Prostate gland (tissue), 2 donors: ENCODE measurements at regions not wholly inside any gene's neighbourhood (a gene's known extent, or its start where the extent isn't known, plus 50 kb on each side); places are given as distances from the start of the nearest gene placed in this dataset.

Experiments used
- POLR2A ChIP-seq: fragments of 450-650 bp; IDR thresholded peaks from one replicate; pipeline ENCODE4 v1.6.1; 2016; ENCODE audit warnings: antibody characterized with exemption, mild to moderate bottlenecking
- POLR2AphosphoS5 ChIP-seq: sonication (generic); formaldehyde crosslinking; IDR thresholded peaks from one replicate; pipeline ENCODE4 v1.6.1; 2017; ENCODE audit warnings: antibody characterized with exemption
- TF ChIP-seq, protein P1 (sequence below), 4 experiments: fragments of 200-600 bp in 2 of 4; fragments of 450-650 bp in 2 of 4; sonication (generic) in 2 of 4; IDR thresholded peaks; 1 replicate in 3 of 4; 2 replicates in 1 of 4; pipeline ENCODE4 v1.5.1; 2016 to 2019; ENCODE audit warnings: antibody characterized with exemption in 4 of 4, mild to moderate bottlenecking in 2 of 4, moderate library complexity in 2 of 4

DNA sequence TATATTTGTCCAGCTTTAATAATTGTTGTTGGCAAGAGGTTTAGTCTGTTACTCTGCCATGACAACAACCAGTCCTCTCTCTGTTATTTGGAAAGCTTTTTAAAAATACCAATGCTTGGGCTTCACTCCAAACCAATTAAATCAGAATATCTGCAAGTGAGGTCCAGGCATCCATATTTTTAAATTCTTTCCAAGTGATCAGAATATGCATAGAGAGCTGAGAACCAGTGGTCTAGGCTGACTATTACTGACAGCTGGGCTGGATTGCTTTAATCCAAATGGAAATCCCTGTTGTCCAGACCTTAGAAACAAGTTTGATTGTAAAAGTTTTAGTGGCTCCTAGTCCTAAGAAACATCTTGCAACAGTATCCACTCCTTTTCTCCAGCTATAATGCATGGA, 1059.7 kb upstream of the ACVR2A start:
- TF ChIP-seq, protein P1, sequence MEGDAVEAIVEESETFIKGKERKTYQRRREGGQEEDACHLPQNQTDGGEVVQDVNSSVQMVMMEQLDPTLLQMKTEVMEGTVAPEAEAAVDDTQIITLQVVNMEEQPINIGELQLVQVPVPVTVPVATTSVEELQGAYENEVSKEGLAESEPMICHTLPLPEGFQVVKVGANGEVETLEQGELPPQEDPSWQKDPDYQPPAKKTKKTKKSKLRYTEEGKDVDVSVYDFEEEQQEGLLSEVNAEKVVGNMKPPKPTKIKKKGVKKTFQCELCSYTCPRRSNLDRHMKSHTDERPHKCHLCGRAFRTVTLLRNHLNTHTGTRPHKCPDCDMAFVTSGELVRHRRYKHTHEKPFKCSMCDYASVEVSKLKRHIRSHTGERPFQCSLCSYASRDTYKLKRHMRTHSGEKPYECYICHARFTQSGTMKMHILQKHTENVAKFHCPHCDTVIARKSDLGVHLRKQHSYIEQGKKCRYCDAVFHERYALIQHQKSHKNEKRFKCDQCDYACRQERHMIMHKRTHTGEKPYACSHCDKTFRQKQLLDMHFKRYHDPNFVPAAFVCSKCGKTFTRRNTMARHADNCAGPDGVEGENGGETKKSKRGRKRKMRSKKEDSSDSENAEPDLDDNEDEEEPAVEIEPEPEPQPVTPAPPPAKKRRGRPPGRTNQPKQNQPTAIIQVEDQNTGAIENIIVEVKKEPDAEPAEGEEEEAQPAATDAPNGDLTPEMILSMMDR (IDR thresholded peaks at IDR 0.05), result no peak
- TF ChIP-seq POLR2A (no peak), POLR2AphosphoS5 (no peak)
